Astrocyte (in vitro differentiated cells and primary cell): ENCODE measurements at regions not wholly inside any gene's neighbourhood (a gene's known extent, or its start where the extent isn't known, plus 50 kb on each side); places are given as distances from the start of the nearest gene placed in this dataset.
"Not testable (repeated sequence)": the region's sequence is repeated elsewhere in the genome, so short reads cannot be mapped to it uniquely, and the experiment has no call there.

Experiments
- DNase-seq: peaks from one replicate; pipeline ENCODE4 v3.0.0-alpha.2; 2010; ENCODE audit warnings: low read depth
- FAIRE-seq: peaks from 2 replicates; lab custom pipeline; 2011; peaks lifted over from hg19 to GRCh38; lab: Jason Lieb, UNC
- H2AFZ ChIP-seq: 2 replicates; pipeline ENCODE4 v1.6.0; 2012; ENCODE audit warnings: low read depth, low read length, inconsistent platforms
- H3K27ac ChIP-seq: 2 replicates; pipeline ENCODE4 v1.5.1; 2011; ENCODE audit warnings: low read depth, low read length, inconsistent platforms
- H3K27me3 ChIP-seq: 2 replicates; pipeline ENCODE4 v1.6.0; 2011; ENCODE audit warnings: low read length, inconsistent platforms; ENCODE audit not compliant: insufficient read depth
- H3K36me3 ChIP-seq: 2 replicates; pipeline ENCODE4 v1.5.1; 2011; ENCODE audit warnings: low read length, inconsistent platforms; ENCODE audit not compliant: insufficient read depth
- H3K4me1 ChIP-seq: 2 replicates; pipeline ENCODE4 v1.5.1; 2011; ENCODE audit warnings: low read length, inconsistent platforms; ENCODE audit not compliant: insufficient read depth
- H3K4me2 ChIP-seq: 2 replicates; pipeline ENCODE4 v1.6.0; 2012; ENCODE audit warnings: low read length, inconsistent platforms
- H3K4me3 ChIP-seq: 2 replicates; pipeline ENCODE4 v1.5.1; 2011; ENCODE audit warnings: low read depth, mild to moderate bottlenecking, low read length, inconsistent platforms; ENCODE audit not compliant: insufficient read depth
- H3K79me2 ChIP-seq: 2 replicates; pipeline ENCODE4 v1.6.0; 2012; ENCODE audit warnings: mild to moderate bottlenecking, low read length, inconsistent platforms; ENCODE audit not compliant: insufficient read depth
- H3K9ac ChIP-seq: 2 replicates; pipeline ENCODE4 v1.6.0; 2012; ENCODE audit warnings: mild to moderate bottlenecking, low read length, inconsistent platforms
- H3K9me3 ChIP-seq: 2 replicates; pipeline ENCODE4 v1.5.1; 2012; ENCODE audit warnings: low read depth, mild to moderate bottlenecking, low read length, inconsistent platforms; ENCODE audit not compliant: insufficient read depth
- H4K20me1 ChIP-seq: 2 replicates; pipeline ENCODE4 v1.6.0; 2012; ENCODE audit warnings: low read length, inconsistent platforms; ENCODE audit not compliant: insufficient read depth
- H3K27ac Mint-ChIP-seq: one replicate; pipeline ENCODE4 v1.8.0; 2021; ENCODE audit warnings: mild to moderate bottlenecking, mixed read lengths; ENCODE audit not compliant: unreplicated experiment
- H3K27me3 Mint-ChIP-seq: one replicate; pipeline ENCODE4 v1.8.0; 2021; ENCODE audit warnings: low read depth, mixed read lengths; ENCODE audit not compliant: unreplicated experiment
- H3K36me3 Mint-ChIP-seq: one replicate; pipeline ENCODE4 v1.8.0; 2021; ENCODE audit warnings: low read depth, mixed read lengths; ENCODE audit not compliant: unreplicated experiment
- H3K4me1 Mint-ChIP-seq: one replicate; pipeline ENCODE4 v1.8.0; 2021; ENCODE audit warnings: low read depth, mixed read lengths; ENCODE audit not compliant: unreplicated experiment
- H3K4me3 Mint-ChIP-seq: one replicate; pipeline ENCODE4 v1.8.0; 2021; ENCODE audit warnings: mild to moderate bottlenecking, moderate library complexity, mixed read lengths; ENCODE audit not compliant: unreplicated experiment
- H3K9me3 Mint-ChIP-seq: one replicate; pipeline ENCODE4 v1.8.0; 2021; ENCODE audit warnings: mild to moderate bottlenecking, mixed read lengths; ENCODE audit not compliant: unreplicated experiment
- CTCF ChIP-seq: IDR thresholded peaks from 2 replicates; pipeline ENCODE4 v1.5.1; 2011; ENCODE audit warnings: low read depth, mild to moderate bottlenecking, inconsistent platforms, low read length, moderate library complexity; ENCODE audit not compliant: insufficient read depth
- EZH2 ChIP-seq: IDR thresholded peaks from 2 replicates; pipeline ENCODE4 v1.6.1; 2012; ENCODE audit warnings: mild to moderate bottlenecking, low read length, inconsistent platforms; ENCODE audit not compliant: insufficient read depth

DNA sequence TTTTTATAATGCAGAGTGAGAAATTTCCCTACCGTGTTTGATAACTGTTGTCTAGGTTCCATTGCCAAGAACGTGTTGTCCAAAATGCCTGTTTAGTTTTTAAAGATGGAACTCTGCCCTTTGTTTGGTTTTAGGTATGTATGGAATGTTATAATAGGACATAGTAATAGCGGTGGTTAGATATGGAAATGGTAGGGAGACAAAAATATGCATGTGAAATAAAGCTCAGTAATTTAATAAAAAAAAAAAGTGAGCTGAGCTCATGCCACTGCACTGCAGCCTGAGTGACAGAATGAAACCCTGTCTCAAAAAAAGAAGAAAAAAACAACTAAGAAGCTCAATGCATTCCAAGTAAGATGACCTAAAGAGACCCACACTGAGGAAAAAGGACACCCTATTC, 72.9 kb downstream of the ZNF783 start:
- Histone ChIP-seq H3K27ac (no peak overlapping the region), H3K79me2 (no peaks in the 10 kb centered on the region), H2AFZ (no peak overlapping the region), H3K4me2 (no peak overlapping the region), H4K20me1 (no peaks in the 10 kb centered on the region), H3K9me3 (no peaks in the 10 kb centered on the region), H3K4me3 (no peak overlapping the region), H3K9ac (no peak overlapping the region), H3K27me3 (no peaks in the 10 kb centered on the region), H3K4me1 (no peaks in the 10 kb centered on the region), H3K36me3 (no peaks in the 10 kb centered on the region)
- Mint-ChIP-seq H3K4me3 (no peak overlapping the region), H3K27ac (no peak overlapping the region), H3K36me3 (no peaks in the 10 kb centered on the region), H3K4me1 (no peaks in the 10 kb centered on the region), H3K9me3 (peaks cover 3% of the 10 kb centered on the region), H3K27me3 (peaks cover 2% of the 10 kb centered on the region)
- no peak for TF ChIP-seq CTCF
- FAIRE-seq (no peak), DNase-seq (peak; percentile 10)

GRCh38 chr7:149348758-149349369, 86.9 kb downstream of the ZNF783 start:
- H3K4me3 Mint-ChIP-seq = no peak overlapping the region
- H3K4me1 ChIP-seq = no peaks in the 10 kb centered on the region

DNA sequence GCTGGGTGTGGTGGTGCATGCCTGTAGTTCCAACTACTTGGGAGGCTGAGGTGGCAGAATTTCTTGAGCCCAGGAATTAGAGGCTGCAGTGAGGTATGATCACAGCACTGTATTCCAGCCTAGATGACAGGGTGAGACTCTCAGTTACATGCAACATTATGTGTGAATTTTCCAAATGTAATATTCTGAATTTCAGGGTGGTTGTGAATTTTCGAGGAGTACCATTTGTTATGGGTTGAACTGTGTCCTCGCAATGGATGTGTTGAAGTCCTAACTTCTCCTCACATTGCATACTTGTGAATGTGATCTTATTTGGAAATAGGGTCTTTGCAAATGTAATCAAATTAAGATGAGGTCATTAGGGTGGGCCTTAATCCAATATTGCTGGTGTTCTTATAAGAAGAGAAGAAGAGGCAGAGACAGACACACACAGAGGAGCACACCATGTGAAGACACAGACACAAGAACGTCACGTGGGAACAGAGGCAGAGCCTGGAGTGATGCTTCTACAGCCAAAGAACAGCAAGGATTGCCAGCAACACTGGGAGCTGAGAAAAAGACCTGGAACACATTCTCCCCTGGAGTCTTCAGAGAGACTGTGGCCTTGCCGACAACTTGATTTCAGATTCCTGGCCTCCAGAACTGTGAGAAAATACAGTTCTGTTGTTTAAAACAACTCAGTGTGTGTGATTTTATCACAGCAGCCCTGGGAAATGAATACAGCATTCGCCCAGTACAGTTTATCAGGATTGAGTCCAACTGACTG, 91.9 kb downstream of the ZNF783 start:
- Mint-ChIP-seq H3K27me3 (no peaks in the 10 kb centered on the region), H3K27ac (no peak overlapping the region), H3K4me3 (no peak overlapping the region), H3K9me3 (peaks cover 9% of the 10 kb centered on the region), H3K36me3 (no peaks in the 10 kb centered on the region), H3K4me1 (no peaks in the 10 kb centered on the region)
- H3K4me1 ChIP-seq = no peaks in the 10 kb centered on the region
- H3K4me3 ChIP-seq = no peak overlapping the region
- no peak overlapping the region for H3K4me2 ChIP-seq
- H3K36me3 ChIP-seq = no peaks in the 10 kb centered on the region
- H3K9ac ChIP-seq = no peak overlapping the region
- H3K79me2 ChIP-seq = no peaks in the 10 kb centered on the region
- no peaks in the 10 kb centered on the region for H4K20me1 ChIP-seq
- FAIRE-seq (no peak), DNase-seq (no peak)
- H3K9me3 ChIP-seq = peaks cover 2% of the 10 kb centered on the region
- H2AFZ ChIP-seq = no peak overlapping the region
- TF ChIP-seq EZH2 = no peak
- no peaks in the 10 kb centered on the region for H3K27me3 ChIP-seq
- H3K27ac ChIP-seq = no peak overlapping the region

More at GRCh38 chr7:149348758-149349369, 86.9 kb downstream of the ZNF783 start:
- Mint-ChIP-seq H3K36me3 (no peaks in the 10 kb centered on the region), H3K27ac (no peak overlapping the region), H3K27me3 (peaks cover 5% of the 10 kb centered on the region), H3K9me3 (peaks cover 22% of the 10 kb centered on the region), H3K4me1 (no peaks in the 10 kb centered on the region)
- Histone ChIP-seq H3K4me3 (no peak overlapping the region), H3K9me3 (peaks cover 7% of the 10 kb centered on the region), H3K36me3 (no peaks in the 10 kb centered on the region), H3K27me3 (no peaks in the 10 kb centered on the region), H3K27ac (no peak overlapping the region), H3K79me2 (no peaks in the 10 kb centered on the region), H2AFZ (no peak overlapping the region), H3K9ac (no peak overlapping the region), H4K20me1 (no peaks in the 10 kb centered on the region), H3K4me2 (no peak overlapping the region)
- no peak for TF ChIP-seq EZH2
- DNase-seq (no peak), FAIRE-seq (no peak)

DNA sequence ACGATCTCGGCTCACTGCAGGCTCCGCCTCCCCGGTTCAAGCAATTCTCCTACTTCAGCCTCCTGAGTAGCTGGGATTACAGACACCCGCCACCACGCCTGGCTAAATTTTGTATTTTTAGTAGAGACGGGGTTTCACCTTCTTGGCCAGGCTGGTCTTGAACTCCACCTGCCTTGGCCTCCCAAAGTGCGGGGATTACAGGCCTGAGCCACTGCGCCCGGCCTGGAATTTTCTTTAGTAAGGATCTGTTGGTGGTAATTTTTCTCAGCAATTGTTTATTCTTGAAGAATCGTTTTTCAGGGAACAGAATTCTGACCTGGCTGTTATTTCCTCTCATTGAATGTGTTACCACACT, 93.0 kb downstream of the ZNF783 start:
- H3K9me3 ChIP-seq, H3K27ac Mint-ChIP-seq, H3K4me1 Mint-ChIP-seq, H3K4me3 ChIP-seq, H3K4me3 Mint-ChIP-seq, FAIRE-seq, H3K27ac ChIP-seq, H3K4me2 ChIP-seq, H2AFZ ChIP-seq, H3K79me2 ChIP-seq, H3K4me1 ChIP-seq, H3K27me3 ChIP-seq, H3K36me3 ChIP-seq, H3K27me3 Mint-ChIP-seq, H4K20me1 ChIP-seq, DNase-seq, H3K9ac ChIP-seq, H3K36me3 Mint-ChIP-seq: not testable (repeated sequence)
- H3K9me3 Mint-ChIP-seq = peaks cover 13% of the 10 kb centered on the region
